ENCODE measurements at regions not wholly inside any gene's neighbourhood (a gene's known extent, or its start where the extent isn't known, plus 50 kb on each side); places are given as distances from the start of the nearest gene placed in this dataset.

DNA sequence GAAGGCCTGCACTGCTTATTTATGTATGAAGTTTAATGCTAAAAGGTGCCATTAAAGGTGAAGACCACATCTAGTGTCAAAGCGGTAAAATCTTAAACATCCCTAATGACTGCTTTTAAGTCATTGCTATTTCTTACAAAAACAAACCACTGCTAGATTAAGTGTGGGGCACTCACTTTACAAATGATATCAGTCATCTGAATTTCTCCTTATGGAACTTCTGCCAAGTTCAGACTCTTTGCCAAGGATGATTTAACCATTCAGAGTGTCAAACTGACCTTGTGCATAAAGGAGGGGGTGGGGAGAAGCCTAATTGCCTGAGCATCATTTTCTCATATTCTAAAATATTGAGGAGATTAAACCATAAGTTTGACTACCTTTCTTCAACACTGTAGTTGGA is 271.5 kb downstream of the TGFB2 start:
- Histone ChIP-seq H3K79me2 (ENCODE audit: control insufficient read depth, insufficient read depth, low read length) (no peaks in the 10 kb centered on the region), H3K27ac (ENCODE audit: control insufficient read depth, insufficient read depth) (no peak overlapping the region), H2AFZ (ENCODE audit: control insufficient read depth, low read depth, low read length) (no peak overlapping the region), H3K36me3 (ENCODE audit: control insufficient read depth in 2 of 2, insufficient read depth in 2 of 2, low read length in 1 of 2) (no peaks in the 10 kb centered on the region), H3K4me2 (ENCODE audit: control insufficient read depth, insufficient read depth) (no peak overlapping the region), H3K4me3 (no peak overlapping the region), H3K4me1 (ENCODE audit: control insufficient read depth, insufficient read depth, low read length) (no peaks in the 10 kb centered on the region), H3K9ac (ENCODE audit: control insufficient read depth, insufficient read depth, low read length) (no peak overlapping the region), H3K9me3 (replicated peaks; ENCODE audit: control insufficient read depth, insufficient read depth, low read length) (no peaks in the 10 kb centered on the region), H3K27me3 (replicated peaks in 1 of 2; ENCODE audit: control insufficient read depth in 2 of 2, insufficient read depth in 2 of 2, low read length in 1 of 2) (no peaks in the 10 kb centered on the region), H4K20me1 (ENCODE audit: control insufficient read depth, insufficient read depth) (no peaks in the 10 kb centered on the region)
- ChIA-PET SMC1A (ENCODE audit: uncharacterized antibody, unreplicated experiment) (no interaction called here), POLR2A (no interaction called here), RAD21 (ENCODE audit: unreplicated experiment) (no interaction called here), CTCF (no interaction called here)
- no peak for FAIRE-seq
- intact Hi-C loops (cut with micrococcal nuclease; ENCODE audit: unreplicated experiment) (no loop called here), in situ Hi-C loops (cut with MboI) (no loop called here)
- BruUV-seq (replicated peaks), result no TSS peak
- no peak for ATAC-seq
- WGBS (ENCODE audit: insufficient coverage, insufficient replicate concordance, low lambda C conversion rate, missing lambda C conversion rate), result 69% methylated on average over 1 of the region's 1 CpG
- no peak for DNase-seq (ENCODE audit: low read depth, low spot score)
- TF ChIP-seq HDAC2 (IDR thresholded peaks at IDR 0.05) (no peak), E4F1 (IDR thresholded peaks at IDR 0.05; ENCODE audit: borderline replicate concordance, partially characterized antibody) (no peak), HDAC6 (IDR thresholded peaks at IDR 0.05; ENCODE audit: unreplicated experiment) (no peak), ZBED1 (IDR thresholded peaks at IDR 0.05; ENCODE audit: borderline replicate concordance) (no peak), STAT3 (IDR thresholded peaks at IDR 0.05; ENCODE audit: low read depth, low read length) (no peak), ZZZ3 (IDR thresholded peaks at IDR 0.05; ENCODE audit: control insufficient read depth, insufficient read length, low read depth) (no peak), NRF1 (conservative IDR thresholded peaks at IDR 0.05; ENCODE audit: low read depth, low read length) (no peak), POLR2AphosphoS5 (IDR thresholded peaks at IDR 0.05; ENCODE audit: low read length) (no peak), SP1 (IDR thresholded peaks at IDR 0.05; ENCODE audit: low read depth, low read length) (no peak), LARP7 (IDR thresholded peaks at IDR 0.05) (no peak), IRF4 (IDR thresholded peaks at IDR 0.05; ENCODE audit: low read depth, low read length) (no peak), BCL3 (IDR thresholded peaks at IDR 0.05; ENCODE audit: borderline replicate concordance, insufficient read depth, low read depth, low read length, poor library complexity, severe bottlenecking) (no peak), IKZF2 (IDR thresholded peaks at IDR 0.05) (no peak), ZNF274 (IDR thresholded peaks at IDR 0.05; ENCODE audit: insufficient read depth, insufficient read length) (no peak), IRF5 (IDR thresholded peaks at IDR 0.05; ENCODE audit: borderline replicate concordance) (no peak), HCFC1 (IDR thresholded peaks at IDR 0.05; ENCODE audit: low read length) (no peak), ZNF384 (IDR thresholded peaks at IDR 0.05; ENCODE audit: borderline replicate concordance, low read depth, low read length) (no peak), POLR2AphosphoS2 (IDR thresholded peaks at IDR 0.05; ENCODE audit: low read depth, low read length) (no peak)

All from GM12878 (cell line).